ENCODE measurements at regions not wholly inside any gene's neighbourhood (a gene's known extent, or its start where the extent isn't known, plus 50 kb on each side); places are given as distances from the start of the nearest gene placed in this dataset.

DNA sequence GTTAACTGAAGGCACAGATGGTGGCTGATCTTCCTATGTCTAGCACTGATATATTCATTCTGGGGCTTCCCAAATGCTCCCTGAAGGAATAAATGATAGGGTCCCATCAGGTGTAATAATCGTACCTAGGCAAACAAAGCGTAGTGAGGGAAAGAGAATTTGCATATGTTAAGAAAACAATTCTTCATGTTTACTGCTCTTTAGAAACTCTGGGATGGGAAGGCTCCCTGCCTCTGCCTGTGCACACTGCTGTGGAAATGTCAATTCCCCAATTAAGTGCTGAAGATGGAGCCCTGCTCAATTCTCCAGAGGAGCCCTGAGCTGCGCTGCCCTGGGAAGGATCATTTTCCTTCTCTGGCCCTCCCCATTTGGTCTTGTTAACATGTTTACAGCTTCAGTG is 380.9 kb upstream of the ADARB2 start:
- intact Hi-C loops (cut with micrococcal nuclease) = loop anchor here (5.0 to 10.0 kb wide), 2 partner anchors 97 to 381 kb away; partner anchors contain the start of gene ADARB2
- peak overlapping the region; percentile 77 for H3K27ac Mint-ChIP-seq (ENCODE audit: low read depth, unreplicated experiment)
- peaks cover 50% of the 10 kb centered on the region for H3K4me1 Mint-ChIP-seq (ENCODE audit: insufficient read depth, unreplicated experiment)
- no peaks in the 10 kb centered on the region for H3K9me3 Mint-ChIP-seq (ENCODE audit: unreplicated experiment)
- DNase-seq (ENCODE audit: unreplicated experiment) = no peak
- BruUV-seq (replicated peaks) = no TSS peak
- peaks cover 13% of the 10 kb centered on the region for H3K36me3 Mint-ChIP-seq (ENCODE audit: insufficient read depth, unreplicated experiment)
- no peaks in the 10 kb centered on the region for H3K27me3 Mint-ChIP-seq (ENCODE audit: insufficient read depth, unreplicated experiment)
- TF ChIP-seq, protein P1, sequence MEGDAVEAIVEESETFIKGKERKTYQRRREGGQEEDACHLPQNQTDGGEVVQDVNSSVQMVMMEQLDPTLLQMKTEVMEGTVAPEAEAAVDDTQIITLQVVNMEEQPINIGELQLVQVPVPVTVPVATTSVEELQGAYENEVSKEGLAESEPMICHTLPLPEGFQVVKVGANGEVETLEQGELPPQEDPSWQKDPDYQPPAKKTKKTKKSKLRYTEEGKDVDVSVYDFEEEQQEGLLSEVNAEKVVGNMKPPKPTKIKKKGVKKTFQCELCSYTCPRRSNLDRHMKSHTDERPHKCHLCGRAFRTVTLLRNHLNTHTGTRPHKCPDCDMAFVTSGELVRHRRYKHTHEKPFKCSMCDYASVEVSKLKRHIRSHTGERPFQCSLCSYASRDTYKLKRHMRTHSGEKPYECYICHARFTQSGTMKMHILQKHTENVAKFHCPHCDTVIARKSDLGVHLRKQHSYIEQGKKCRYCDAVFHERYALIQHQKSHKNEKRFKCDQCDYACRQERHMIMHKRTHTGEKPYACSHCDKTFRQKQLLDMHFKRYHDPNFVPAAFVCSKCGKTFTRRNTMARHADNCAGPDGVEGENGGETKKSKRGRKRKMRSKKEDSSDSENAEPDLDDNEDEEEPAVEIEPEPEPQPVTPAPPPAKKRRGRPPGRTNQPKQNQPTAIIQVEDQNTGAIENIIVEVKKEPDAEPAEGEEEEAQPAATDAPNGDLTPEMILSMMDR (IDR thresholded peaks at IDR 0.05; ENCODE audit: unreplicated experiment) = no peak
- CTCF ChIA-PET = interaction anchor here (0.7 kb wide), 1 partner anchor 142 kb away, joined by 3 read pairs; no protein-coding TSS in a partner anchor
- H3K4me3 Mint-ChIP-seq (ENCODE audit: unreplicated experiment) = no peak overlapping the region
- POLR2A ChIA-PET = interaction anchor here (0.8 to 2.4 kb wide), 7 partner anchors 21 to 385 kb away, joined by 3 to 13 read pairs (median 3); partner anchors contain the start of gene ADARB2

DNA sequence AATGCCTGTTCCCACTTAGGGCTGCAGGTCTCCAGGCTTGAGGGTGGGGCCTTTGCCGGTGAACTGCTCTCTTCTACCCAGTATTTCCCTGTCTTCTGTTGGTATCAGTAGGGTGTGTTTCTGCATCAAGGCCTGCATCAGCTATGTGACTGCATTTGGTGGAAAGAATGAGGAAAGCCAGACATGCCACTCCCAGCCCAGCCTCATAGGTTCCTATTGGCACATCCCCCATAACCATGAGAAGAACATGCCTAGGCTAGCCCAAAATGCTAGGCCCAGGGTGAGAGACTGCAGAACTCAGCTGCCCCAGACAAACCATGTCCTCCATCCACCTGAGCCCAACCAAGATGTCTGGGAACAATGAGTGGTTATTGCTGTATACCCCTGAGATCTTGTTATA is 380.3 kb upstream of the ADARB2 start:
- CTCF ChIA-PET = interaction anchor here (0.5 kb wide), 1 partner anchor 90 kb away, joined by 3 read pairs; no protein-coding TSS in a partner anchor
- TF ChIP-seq, protein P1 (IDR thresholded peaks at IDR 0.05; ENCODE audit: unreplicated experiment) = no peak
- peak; percentile 82 for DNase-seq (ENCODE audit: unreplicated experiment)
- Mint-ChIP-seq H3K4me1 (ENCODE audit: insufficient read depth, unreplicated experiment) (peaks cover 45% of the 10 kb centered on the region), H3K4me3 (ENCODE audit: unreplicated experiment) (peak overlapping the region; percentile 39), H3K27me3 (ENCODE audit: insufficient read depth, unreplicated experiment) (no peaks in the 10 kb centered on the region), H3K27ac (ENCODE audit: low read depth, unreplicated experiment) (peak overlapping the region; percentile 77), H3K9me3 (ENCODE audit: unreplicated experiment) (no peaks in the 10 kb centered on the region), H3K36me3 (ENCODE audit: insufficient read depth, unreplicated experiment) (peaks cover 13% of the 10 kb centered on the region)
- intact Hi-C loops (cut with micrococcal nuclease) = loop anchor here (5.0 to 10.0 kb wide), 2 partner anchors 97 to 380 kb away; partner anchors contain the start of gene ADARB2
- POLR2A ChIA-PET = interaction anchor here (0.7 to 1.1 kb wide), 4 partner anchors 21 to 717 kb away, joined by 3 read pairs; no protein-coding TSS in a partner anchor
- no TSS peak for BruUV-seq (replicated peaks)

DNA sequence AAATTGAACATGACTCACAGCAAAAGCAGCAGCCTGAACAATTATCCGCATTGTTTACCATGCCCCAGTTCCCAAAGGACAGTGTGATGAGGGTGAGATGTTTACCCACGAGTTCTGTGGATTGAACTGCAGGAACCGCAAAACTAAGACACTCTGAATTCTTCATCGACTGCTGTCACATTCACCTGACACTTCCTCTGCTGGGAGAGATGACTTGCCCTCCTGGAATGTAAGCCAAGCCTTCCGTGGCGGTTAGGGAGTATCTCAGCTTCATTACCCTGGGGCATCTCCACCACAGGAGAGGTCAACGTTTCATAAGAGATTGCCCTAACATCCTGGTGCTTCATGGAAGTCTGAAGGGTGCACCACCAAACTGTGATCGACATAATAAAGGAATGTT is 374.6 kb upstream of the ADARB2 start:
- Mint-ChIP-seq H3K4me3 (ENCODE audit: unreplicated experiment) (no peak overlapping the region), H3K27me3 (ENCODE audit: insufficient read depth, unreplicated experiment) (no peaks in the 10 kb centered on the region), H3K27ac (ENCODE audit: low read depth, unreplicated experiment) (peak overlapping the region; percentile 89), H3K4me1 (ENCODE audit: insufficient read depth, unreplicated experiment) (peaks cover 17% of the 10 kb centered on the region), H3K9me3 (ENCODE audit: unreplicated experiment) (peaks cover 7% of the 10 kb centered on the region), H3K36me3 (ENCODE audit: insufficient read depth, unreplicated experiment) (peaks cover 5% of the 10 kb centered on the region)
- ChIA-PET POLR2A (interaction anchor here (1.4 to 2.3 kb wide), 3 partner anchors 10 to 157 kb away, joined by 6 to 13 read pairs (median 8); no protein-coding TSS in a partner anchor), CTCF (no interaction called here)
- intact Hi-C loops (cut with micrococcal nuclease) = loop anchor here (10.0 kb wide), 1 partner anchor 103 kb away; no protein-coding TSS in a partner anchor
- TF ChIP-seq, protein P1 (IDR thresholded peaks at IDR 0.05; ENCODE audit: unreplicated experiment) = no peak
- DNase-seq (ENCODE audit: unreplicated experiment) = peak; percentile 97
- no TSS peak for BruUV-seq (replicated peaks)

DNA sequence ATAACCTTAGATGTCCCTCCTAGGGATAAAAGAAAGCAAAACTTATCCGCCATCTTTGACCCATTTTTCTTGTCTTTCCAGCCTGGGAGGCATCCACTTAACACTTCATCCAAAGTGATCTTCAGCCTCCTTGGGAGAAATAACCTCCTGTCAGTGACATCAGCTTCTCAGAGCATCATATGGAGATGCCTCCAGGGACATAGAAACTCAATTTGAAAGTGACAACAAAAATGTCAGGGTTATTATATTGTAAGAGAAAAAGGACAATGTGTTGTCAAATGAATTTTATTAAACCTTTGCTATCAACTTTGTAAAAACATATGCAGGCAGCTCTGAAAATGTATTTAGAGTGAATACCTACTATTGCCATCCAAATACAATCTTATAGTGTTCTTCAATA is 371.2 kb upstream of the ADARB2 start:
- Mint-ChIP-seq H3K4me3 (ENCODE audit: unreplicated experiment) (no peak overlapping the region), H3K36me3 (ENCODE audit: insufficient read depth, unreplicated experiment) (no peaks in the 10 kb centered on the region), H3K9me3 (ENCODE audit: unreplicated experiment) (peaks cover 14% of the 10 kb centered on the region), H3K4me1 (ENCODE audit: insufficient read depth, unreplicated experiment) (peaks cover 15% of the 10 kb centered on the region), H3K27me3 (ENCODE audit: insufficient read depth, unreplicated experiment) (no peaks in the 10 kb centered on the region), H3K27ac (ENCODE audit: low read depth, unreplicated experiment) (no peak overlapping the region)
- POLR2A ChIA-PET = interaction anchor here (0.6 kb wide), 1 partner anchor 1497 kb away, joined by 5 read pairs; no protein-coding TSS in a partner anchor
- intact Hi-C loops (cut with micrococcal nuclease) = no loop called here
- no TSS peak for BruUV-seq (replicated peaks)
- TF ChIP-seq, protein P1 (IDR thresholded peaks at IDR 0.05; ENCODE audit: unreplicated experiment) = no peak
- CTCF ChIA-PET = no interaction called here
- DNase-seq (ENCODE audit: unreplicated experiment) = no peak

Data from MCF 10A (cell line).